Naive thymus-derived CD8-positive, alpha-beta T cell (primary cell): ENCODE measurements at regions not wholly inside any gene's neighbourhood (a gene's known extent, or its start where the extent isn't known, plus 50 kb on each side); places are given as distances from the start of the nearest gene placed in this dataset.

Experiments
- ATAC-seq, 2 donors: fragments of 150-1000 bp; cut with Tn5 transposase in 1 of 2; sonication (Bioruptor Pico), chemical (Tn5 transposase) in 1 of 2; 1 replicate in 1 of 2; 2 replicates in 1 of 2; pipeline ENCODE4 v1.10.0; 2021; ENCODE audit warnings: mild to moderate bottlenecking in 2 of 2, moderate library complexity in 2 of 2
- POLR2A ChIA-PET: fragments of 350-600 bp; sonication (Branson Sonifier 250); formaldehyde crosslinking; loops from one replicate; lab custom pipeline; 2021; ENCODE audit warnings: antibody characterized with exemption; lab: Charles Lee
- DNase-seq, 10 donors: peaks; one replicate each; pipeline versions ENCODE4 v3.0.0 to v3.0.0-alpha.2; 2020 to 2022
- H3K27ac Mint-ChIP-seq, 10 donors: one replicate each; pipeline ENCODE4 v1.8.0; 2020 to 2022; ENCODE audit warnings: mild to moderate bottlenecking in 10 of 10, mixed read lengths in 10 of 10, moderate library complexity in 4 of 10, inconsistent platforms in 1 of 10
- H3K27me3 Mint-ChIP-seq, 5 donors: one replicate each; pipeline ENCODE4 v1.8.0; 2021 to 2022; ENCODE audit warnings: mixed read lengths in 5 of 5
- H3K36me3 Mint-ChIP-seq, 3 donors: one replicate each; pipeline ENCODE4 v1.8.0; 2020 to 2022; ENCODE audit warnings: mixed read lengths in 3 of 3, mild to moderate bottlenecking in 2 of 3, inconsistent platforms in 1 of 3
- H3K4me1 Mint-ChIP-seq, 4 donors: one replicate each; pipeline ENCODE4 v1.8.0; 2021 to 2022; ENCODE audit warnings: mixed read lengths in 4 of 4
- H3K4me3 Mint-ChIP-seq, 10 donors: one replicate each; pipeline ENCODE4 v1.8.0; 2020 to 2022; ENCODE audit warnings: mild to moderate bottlenecking in 10 of 10, mixed read lengths in 10 of 10, moderate library complexity in 6 of 10, inconsistent platforms in 1 of 10
- H3K9me3 Mint-ChIP-seq, 9 donors: one replicate each; pipeline ENCODE4 v1.8.0; 2020 to 2022; ENCODE audit warnings: mixed read lengths in 9 of 9, mild to moderate bottlenecking in 3 of 9, inconsistent platforms in 1 of 9, moderate library complexity in 1 of 9

GRCh38 chr7:109951565-109951928, 1139.4 kb upstream of the LRRN3 start:
- no peak for ATAC-seq
- Mint-ChIP-seq H3K27me3 (peaks cover 0 to 7% (median 3%) of the 10 kb centered on the region in 5 donors), H3K36me3 (no peaks in the 10 kb centered on the region), H3K4me3 (no peak overlapping the region), H3K9me3 (peaks cover 0 to 2% (median 0%) of the 10 kb centered on the region in 9 donors), H3K27ac (no peak overlapping the region), H3K4me1 (no peaks in the 10 kb centered on the region)
- DNase-seq, result no peak
- POLR2A ChIA-PET, result no interaction called here

- POLR2A ChIA-PET, result no interaction called here
- ATAC-seq, result no peak
- H3K27ac Mint-ChIP-seq, result no peak overlapping the region
Measured at GRCh38 chr7:109955986-109956385, 1134.9 kb upstream of the LRRN3 start.

GRCh38 chr7:109956916-109957315, 1134.0 kb upstream of the LRRN3 start:
- H3K9me3 Mint-ChIP-seq, result peaks cover 0 to 9% (median 0%) of the 10 kb centered on the region in 9 donors

More at GRCh38 chr7:109955986-109956385, 1134.9 kb upstream of the LRRN3 start:
- DNase-seq, result no peak
- H3K9me3 Mint-ChIP-seq, result peaks cover 0 to 5% (median 1%) of the 10 kb centered on the region in 9 donors
- no peak overlapping the region for H3K4me3 Mint-ChIP-seq
- H3K4me1 Mint-ChIP-seq, result no peaks in the 10 kb centered on the region
- no peaks in the 10 kb centered on the region for H3K36me3 Mint-ChIP-seq
- peaks cover 0 to 3% (median 1%) of the 10 kb centered on the region in 5 donors for H3K27me3 Mint-ChIP-seq

GRCh38 chr7:109963741-109964140, 1127.2 kb upstream of the LRRN3 start:
- H3K4me3 Mint-ChIP-seq, result no peak overlapping the region
- no peaks in the 10 kb centered on the region for H3K4me1 Mint-ChIP-seq
- no peaks in the 10 kb centered on the region for H3K36me3 Mint-ChIP-seq
- POLR2A ChIA-PET, result no interaction called here
- peaks cover 0 to 3% (median 0%) of the 10 kb centered on the region in 5 donors for H3K27me3 Mint-ChIP-seq
- H3K9me3 Mint-ChIP-seq, result peaks cover 0 to 9% (median 0%) of the 10 kb centered on the region in 9 donors
- ATAC-seq (no peak), DNase-seq (no peak)
- H3K27ac Mint-ChIP-seq, result no peak overlapping the region

More at GRCh38 chr7:109956916-109957315, 1134.0 kb upstream of the LRRN3 start:
- DNase-seq (no peak), ATAC-seq (no peak)
- POLR2A ChIA-PET, result no interaction called here
- Mint-ChIP-seq H3K27ac (no peak overlapping the region), H3K4me1 (no peaks in the 10 kb centered on the region), H3K27me3 (peaks cover 0 to 3% (median 1%) of the 10 kb centered on the region in 5 donors), H3K36me3 (no peaks in the 10 kb centered on the region), H3K4me3 (no peak overlapping the region)

GRCh38 chr7:109964780-109965179, 1126.1 kb upstream of the LRRN3 start:
- no peak for DNase-seq
- POLR2A ChIA-PET, result no interaction called here
- no peak for ATAC-seq
- Mint-ChIP-seq H3K4me3 (no peak overlapping the region), H3K36me3 (no peaks in the 10 kb centered on the region), H3K4me1 (no peaks in the 10 kb centered on the region), H3K27me3 (peaks cover 0 to 3% (median 0%) of the 10 kb centered on the region in 5 donors), H3K27ac (no peak overlapping the region), H3K9me3 (peaks cover 0 to 9% (median 0%) of the 10 kb centered on the region in 9 donors)

GRCh38 chr7:109967406-109967805, 1123.5 kb upstream of the LRRN3 start:
- POLR2A ChIA-PET, result no interaction called here
- DNase-seq (no peak), ATAC-seq (no peak)
- no peaks in the 10 kb centered on the region for H3K4me1 Mint-ChIP-seq
- no peaks in the 10 kb centered on the region for H3K36me3 Mint-ChIP-seq
- peaks cover 0 to 1% (median 0%) of the 10 kb centered on the region in 5 donors for H3K27me3 Mint-ChIP-seq
- peaks cover 0 to 7% (median 0%) of the 10 kb centered on the region in 9 donors for H3K9me3 Mint-ChIP-seq
- H3K4me3 Mint-ChIP-seq, result no peak overlapping the region
- H3K27ac Mint-ChIP-seq, result no peak overlapping the region

GRCh38 chr7:109983618-109984017, 1107.3 kb upstream of the LRRN3 start:
- Mint-ChIP-seq H3K36me3 (no peaks in the 10 kb centered on the region), H3K4me3 (no peak overlapping the region), H3K4me1 (no peaks in the 10 kb centered on the region), H3K27me3 (peaks cover 0 to 19% (median 12%) of the 10 kb centered on the region in 5 donors), H3K9me3 (peaks cover 0 to 13% (median 3%) of the 10 kb centered on the region in 9 donors), H3K27ac (no peak overlapping the region)
- no peak for ATAC-seq
- no peak for DNase-seq
- POLR2A ChIA-PET, result no interaction called here

GRCh38 chr7:109984729-109985128, 1106.2 kb upstream of the LRRN3 start:
- Mint-ChIP-seq H3K36me3 (no peaks in the 10 kb centered on the region), H3K4me3 (no peak overlapping the region), H3K27ac (no peak overlapping the region), H3K9me3 (peaks cover 0 to 9% (median under 1%) of the 10 kb centered on the region in 9 donors), H3K27me3 (peaks cover 0 to 10% (median 8%) of the 10 kb centered on the region in 5 donors), H3K4me1 (no peaks in the 10 kb centered on the region)
- ATAC-seq, result no peak
- no peak for DNase-seq
- POLR2A ChIA-PET, result no interaction called here

GRCh38 chr7:109986701-109987100, 1104.2 kb upstream of the LRRN3 start:
- no peak overlapping the region for H3K4me3 Mint-ChIP-seq
- DNase-seq (no peak), ATAC-seq (no peak)
- H3K9me3 Mint-ChIP-seq, result peaks cover 0 to 8% (median 0%) of the 10 kb centered on the region in 9 donors
- H3K27me3 Mint-ChIP-seq, result peaks cover 0 to 10% (median 7%) of the 10 kb centered on the region in 5 donors
- H3K27ac Mint-ChIP-seq, result no peak overlapping the region
- H3K36me3 Mint-ChIP-seq, result no peaks in the 10 kb centered on the region
- H3K4me1 Mint-ChIP-seq, result no peaks in the 10 kb centered on the region
- POLR2A ChIA-PET, result no interaction called here

- no peaks in the 10 kb centered on the region for H3K4me1 Mint-ChIP-seq
- H3K9me3 Mint-ChIP-seq, result peaks cover 0 to 2% (median 0%) of the 10 kb centered on the region in 9 donors
- DNase-seq, result no peak
- no peak for ATAC-seq
- H3K27me3 Mint-ChIP-seq, result no peaks in the 10 kb centered on the region
- H3K36me3 Mint-ChIP-seq, result no peaks in the 10 kb centered on the region
- H3K27ac Mint-ChIP-seq, result no peak overlapping the region
- POLR2A ChIA-PET, result no interaction called here
- no peak overlapping the region for H3K4me3 Mint-ChIP-seq
Measured at GRCh38 chr7:109996411-109996810, 1094.5 kb upstream of the LRRN3 start.

GRCh38 chr7:109996927-109997326, 1094.0 kb upstream of the LRRN3 start:
- Mint-ChIP-seq H3K27me3 (no peaks in the 10 kb centered on the region), H3K4me3 (no peak overlapping the region), H3K27ac (no peak overlapping the region), H3K36me3 (no peaks in the 10 kb centered on the region), H3K9me3 (peaks cover 0 to 2% (median 0%) of the 10 kb centered on the region in 9 donors), H3K4me1 (no peaks in the 10 kb centered on the region)
- DNase-seq (no peak), ATAC-seq (no peak)
- POLR2A ChIA-PET, result no interaction called here

- Mint-ChIP-seq H3K9me3 (peaks cover 0 to 2% (median 0%) of the 10 kb centered on the region in 9 donors), H3K4me3 (no peak overlapping the region), H3K4me1 (no peaks in the 10 kb centered on the region), H3K36me3 (no peaks in the 10 kb centered on the region), H3K27ac (no peak overlapping the region), H3K27me3 (no peaks in the 10 kb centered on the region)
- POLR2A ChIA-PET, result no interaction called here
- no peak for DNase-seq
- ATAC-seq, result no peak
Measured at GRCh38 chr7:109997837-109998236, 1093.1 kb upstream of the LRRN3 start.

- H3K27ac Mint-ChIP-seq, result no peak overlapping the region
- ATAC-seq, result no peak
Measured at GRCh38 chr7:110001254-110001938, 1089.5 kb upstream of the LRRN3 start.

GRCh38 chr7:110003827-110004226, 1087.1 kb upstream of the LRRN3 start:
- no peaks in the 10 kb centered on the region for H3K9me3 Mint-ChIP-seq
- H3K4me3 Mint-ChIP-seq, result no peak overlapping the region
- no peaks in the 10 kb centered on the region for H3K27me3 Mint-ChIP-seq
- H3K27ac Mint-ChIP-seq, result no peak overlapping the region
- no peak for DNase-seq
- H3K4me1 Mint-ChIP-seq, result no peaks in the 10 kb centered on the region
- no peak for ATAC-seq
- no peaks in the 10 kb centered on the region for H3K36me3 Mint-ChIP-seq
- POLR2A ChIA-PET, result no interaction called here

More at GRCh38 chr7:110001254-110001938, 1089.5 kb upstream of the LRRN3 start:
- Mint-ChIP-seq H3K9me3 (peaks cover 0 to 2% (median 0%) of the 10 kb centered on the region in 9 donors), H3K27me3 (no peaks in the 10 kb centered on the region), H3K4me3 (no peak overlapping the region), H3K36me3 (no peaks in the 10 kb centered on the region), H3K4me1 (no peaks in the 10 kb centered on the region)
- DNase-seq, result no peak
- POLR2A ChIA-PET, result no interaction called here
